GM21367 (cell line): ENCODE measurements at regions not wholly inside any gene's neighbourhood (a gene's known extent, or its start where the extent isn't known, plus 50 kb on each side); places are given as distances from the start of the nearest gene placed in this dataset.
"Not testable (repeated sequence)": the region's sequence is repeated elsewhere in the genome, so short reads cannot be mapped to it uniquely, and the experiment has no call there.

Experiments used
- ATAC-seq: cut with Tn5 transposase; IDR thresholded peaks from one replicate; pipeline ENCODE4 v1.9.1; 2021; ENCODE audit not compliant: unreplicated experiment

DNA sequence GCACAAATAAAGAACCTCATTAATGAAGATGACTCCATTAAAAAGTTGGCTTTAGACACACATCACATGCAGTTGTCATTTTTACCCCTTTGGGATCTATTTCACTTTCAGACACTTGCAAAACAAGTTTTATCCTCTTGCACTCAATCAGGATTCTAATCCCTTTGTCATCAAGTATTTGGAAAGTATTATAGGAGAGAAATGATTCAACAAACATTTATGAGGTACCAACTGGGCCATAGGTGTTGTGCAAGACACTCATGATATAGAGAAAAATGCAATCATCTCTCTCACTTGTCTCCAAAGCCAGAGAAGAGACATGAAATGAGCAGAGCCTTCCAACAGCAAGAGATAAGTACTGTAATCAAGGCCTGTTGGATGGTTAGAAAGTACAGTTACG lies 327.7 kb downstream of the RMST start:
- no peak for ATAC-seq

DNA sequence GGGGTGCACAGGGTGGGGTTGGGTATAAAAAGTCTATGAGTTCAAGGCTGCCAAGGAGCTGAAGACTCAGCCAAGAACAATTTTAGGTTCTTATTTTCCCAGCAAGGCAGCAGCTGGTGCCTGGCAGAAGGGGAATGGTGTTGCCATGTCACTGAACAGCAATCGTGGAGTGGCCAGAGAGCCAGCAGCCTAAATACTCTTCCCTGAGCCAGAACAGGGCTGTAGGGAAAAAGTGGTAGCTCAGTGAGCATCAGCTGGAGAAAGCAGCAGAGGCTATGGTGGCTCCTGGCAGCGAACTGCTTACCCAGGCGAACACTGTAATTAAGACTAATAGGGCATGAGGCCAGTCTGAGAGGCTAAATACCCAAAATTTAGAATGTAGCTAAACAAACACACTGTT lies 334.9 kb downstream of the RMST start:
- no peak for ATAC-seq

DNA sequence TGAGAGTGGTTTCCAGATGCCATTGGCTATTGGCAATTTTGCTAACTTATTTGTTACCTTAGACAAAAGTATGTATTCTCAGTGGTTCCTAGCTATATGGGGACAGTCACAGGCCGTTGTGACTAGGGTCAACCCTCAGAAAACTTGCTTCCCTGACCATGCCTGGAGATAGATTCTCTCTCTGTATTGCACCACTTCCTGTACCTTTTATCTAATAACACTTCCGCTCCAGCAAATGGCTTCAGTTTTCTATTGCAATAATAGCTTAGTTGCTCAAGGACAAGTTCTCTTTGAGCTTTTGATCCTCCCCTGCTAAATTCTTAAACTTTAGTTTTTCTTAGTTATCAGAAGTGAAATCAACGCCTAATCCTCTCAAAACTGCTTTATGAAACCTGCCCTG lies 338.0 kb downstream of the RMST start:
- no peak for ATAC-seq

DNA sequence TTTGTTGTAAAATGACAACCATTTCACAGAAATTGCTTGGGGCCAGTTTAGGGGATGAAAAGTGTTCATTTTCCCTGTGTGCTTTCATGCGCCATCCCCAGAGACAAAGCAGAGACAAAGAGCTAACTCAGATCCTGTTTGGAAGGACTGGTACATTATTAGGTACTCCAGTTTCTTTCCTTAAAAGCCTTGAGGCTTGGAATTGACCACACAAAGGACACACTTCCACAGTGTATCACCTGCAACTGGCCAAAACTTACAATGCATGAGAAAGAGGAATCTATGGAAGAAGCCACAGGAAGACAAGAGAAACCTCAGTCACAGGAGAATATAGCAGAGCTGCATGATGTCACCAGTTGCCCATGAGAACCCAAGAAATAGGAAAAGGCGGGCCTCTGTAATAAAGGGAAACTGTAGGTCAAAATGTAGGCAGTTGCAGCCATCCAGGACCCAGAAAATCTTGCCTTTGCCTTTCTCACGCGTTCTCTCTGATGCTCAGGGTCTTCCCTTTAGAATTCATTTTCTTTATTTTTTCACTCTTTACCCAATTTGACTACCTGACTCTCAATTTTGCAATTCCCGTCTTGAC lies 339.0 kb downstream of the RMST start:
- ATAC-seq: no peak

DNA sequence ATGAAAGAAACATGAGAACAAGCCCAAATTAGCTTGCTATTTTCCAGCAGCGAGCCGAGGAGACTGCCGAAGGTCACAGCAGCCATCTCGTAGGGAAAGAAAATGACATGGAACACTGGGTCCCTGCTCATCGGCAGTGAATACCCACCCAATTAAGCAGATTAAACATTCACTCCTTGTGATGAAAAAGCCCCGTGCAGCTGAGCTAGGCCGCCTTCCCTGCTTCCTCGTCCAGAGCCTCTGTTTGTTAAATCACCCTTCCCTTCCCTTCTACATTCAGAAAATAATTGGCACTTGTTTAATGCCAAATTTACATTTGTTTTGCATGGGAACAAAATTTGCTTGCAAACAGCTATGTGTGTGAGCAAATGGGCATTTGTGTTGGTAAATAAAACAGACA lies 342.5 kb downstream of the RMST start:
- ATAC-seq: no peak

DNA sequence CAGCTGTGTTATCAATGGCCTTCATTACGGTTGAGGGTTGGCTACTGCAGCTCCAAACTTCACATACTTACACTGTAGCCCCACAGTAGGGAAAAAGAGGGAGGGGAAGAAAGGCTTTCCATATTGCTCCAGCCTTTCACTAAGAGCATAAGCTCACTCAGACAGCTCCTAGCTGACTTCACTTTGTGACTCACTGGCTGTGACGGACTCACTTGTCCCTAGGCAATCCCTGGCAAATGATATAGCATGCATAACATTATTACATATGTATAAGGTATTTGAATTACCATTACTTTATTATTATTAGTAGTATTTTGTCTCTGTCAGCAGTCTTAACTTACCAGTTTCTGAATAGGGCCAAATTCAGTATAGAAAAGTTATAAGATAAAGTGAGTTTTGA lies 350.7 kb downstream of the RMST start:
- no peak for ATAC-seq

DNA sequence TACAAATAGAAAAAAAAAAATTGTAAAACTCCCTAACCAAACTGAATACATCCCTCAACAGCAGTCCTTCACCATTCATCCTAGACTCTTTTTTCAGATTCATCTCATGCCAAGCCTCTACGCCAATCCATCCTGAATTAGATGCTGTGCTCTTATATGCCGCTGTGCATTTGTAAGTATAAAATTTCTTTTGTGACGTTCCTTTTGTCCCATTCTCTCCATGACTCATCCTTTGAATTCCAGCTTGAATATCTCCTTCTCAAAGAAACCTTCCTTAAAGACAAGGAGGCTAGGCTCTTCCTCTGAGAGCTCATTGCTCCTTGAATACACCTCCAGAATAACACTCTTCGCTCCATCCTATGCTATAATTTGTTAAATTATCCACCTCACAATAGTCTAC lies 359.2 kb downstream of the RMST start:
- no peak for ATAC-seq

DNA sequence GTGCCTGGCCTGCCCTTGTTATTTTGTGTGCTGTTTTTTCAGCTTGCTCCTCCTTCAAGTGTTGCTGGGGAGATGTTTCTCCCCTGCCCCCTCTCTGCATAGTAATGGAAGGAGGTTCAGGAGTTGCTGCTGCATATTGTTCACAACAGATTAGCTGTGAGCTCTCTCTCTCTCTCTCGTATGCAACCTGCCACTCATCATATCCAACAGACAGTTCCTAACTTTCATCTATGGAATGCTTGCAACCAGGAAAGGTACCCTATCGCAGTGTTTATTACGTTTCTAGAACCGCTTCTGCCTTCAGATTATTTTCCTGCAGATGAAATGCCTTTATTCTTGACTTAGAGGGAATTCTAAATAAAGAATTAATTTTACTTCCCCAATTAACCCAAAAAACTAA lies 372.9 kb downstream of the RMST start:
- ATAC-seq: no peak

DNA sequence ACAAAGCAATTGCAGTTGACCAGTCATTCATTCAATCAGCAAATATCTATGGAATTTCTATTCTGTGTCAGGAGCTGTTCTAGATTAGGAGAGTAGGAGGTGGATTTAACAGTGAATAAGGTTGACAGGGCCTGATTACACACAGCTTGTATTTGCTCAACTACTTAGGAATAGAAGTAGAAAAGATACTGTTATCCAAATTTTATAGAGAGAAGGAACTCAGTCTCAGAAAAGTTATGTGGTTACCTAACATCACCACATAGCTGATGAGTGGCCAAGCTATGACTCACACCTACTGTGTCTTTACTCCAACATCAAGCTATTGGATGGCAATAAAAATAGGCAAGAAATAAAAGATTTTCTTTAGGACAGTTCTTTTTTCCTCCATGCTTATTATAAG lies 374.8 kb downstream of the RMST start:
- no peak for ATAC-seq

DNA sequence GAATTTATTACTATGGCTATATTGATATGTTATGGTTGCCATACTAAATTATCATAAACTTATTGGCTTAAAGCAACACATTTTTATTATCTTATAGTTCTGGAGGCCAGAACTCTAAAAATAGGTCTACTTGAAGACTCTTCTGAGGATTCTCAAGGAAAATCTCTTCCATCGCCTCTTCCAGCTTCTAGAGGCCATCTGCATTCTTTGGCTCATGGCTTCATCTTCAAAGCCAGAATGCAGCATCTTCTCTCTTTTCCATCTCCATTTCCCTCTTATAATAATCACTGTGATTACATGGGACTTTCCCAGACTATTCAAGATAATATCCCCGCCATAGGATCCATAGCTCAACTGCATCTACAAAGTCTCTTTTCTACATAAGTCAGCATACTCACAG lies 385.4 kb downstream of the RMST start:
- no peak for ATAC-seq

DNA sequence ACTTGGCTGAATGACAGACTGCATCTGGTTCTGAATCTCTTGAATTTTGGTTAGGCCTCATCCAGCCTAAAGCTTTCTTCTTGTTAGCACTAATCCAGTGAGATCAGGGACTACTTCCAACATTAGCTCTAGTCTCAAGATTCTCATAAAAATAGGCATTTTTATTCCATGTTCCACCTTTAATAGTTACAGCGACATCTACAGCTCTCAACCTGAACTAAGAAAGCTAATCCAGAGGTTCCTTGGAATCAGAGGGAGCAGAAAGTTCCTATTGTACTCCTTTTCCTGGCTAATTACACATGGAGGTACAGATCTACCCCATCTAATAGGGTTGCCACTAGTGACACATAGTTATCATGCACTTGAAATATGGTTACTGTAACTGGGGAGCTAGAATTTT lies 391.9 kb downstream of the RMST start:
- ATAC-seq: no peak

DNA sequence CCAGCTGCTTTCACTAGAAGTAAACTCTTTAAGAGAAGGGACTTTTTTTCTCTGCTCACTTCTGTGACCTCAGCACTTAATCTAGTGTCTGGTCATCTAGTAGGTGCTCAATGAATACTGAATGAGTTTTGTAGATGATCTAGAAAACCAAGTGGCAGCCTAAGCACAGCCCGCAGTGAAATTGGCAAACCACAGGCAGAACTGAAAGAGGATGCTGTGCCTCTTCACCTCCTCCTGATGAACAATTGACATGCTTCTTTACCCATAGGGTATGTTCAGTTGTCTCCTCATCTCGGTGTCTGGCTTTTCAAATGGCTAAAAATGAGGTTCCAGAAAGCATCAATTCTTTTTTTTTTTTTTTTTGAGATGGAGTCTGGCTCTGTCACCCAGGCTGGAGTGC lies 399.5 kb downstream of the RMST start:
- ATAC-seq: no peak

DNA sequence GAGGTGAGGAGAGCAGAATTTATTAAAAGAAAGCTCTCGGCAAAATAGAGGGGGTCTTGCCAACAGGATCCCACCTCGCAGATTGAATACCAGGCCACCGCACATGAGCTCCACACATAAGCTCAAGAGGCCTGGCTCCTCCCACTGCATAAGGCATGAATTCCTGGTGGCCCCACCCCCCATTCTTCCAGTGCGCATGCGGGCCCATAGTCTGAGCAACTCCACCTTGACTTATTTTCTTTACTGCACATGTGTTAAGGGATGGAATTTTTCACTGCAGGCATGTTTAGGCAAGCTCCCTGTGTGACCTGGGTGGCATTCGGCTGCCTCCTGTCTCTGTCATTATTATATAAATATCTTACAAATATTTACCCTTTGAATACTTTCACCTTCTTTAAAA lies 412.5 kb downstream of the RMST start:
- no peak for ATAC-seq

DNA sequence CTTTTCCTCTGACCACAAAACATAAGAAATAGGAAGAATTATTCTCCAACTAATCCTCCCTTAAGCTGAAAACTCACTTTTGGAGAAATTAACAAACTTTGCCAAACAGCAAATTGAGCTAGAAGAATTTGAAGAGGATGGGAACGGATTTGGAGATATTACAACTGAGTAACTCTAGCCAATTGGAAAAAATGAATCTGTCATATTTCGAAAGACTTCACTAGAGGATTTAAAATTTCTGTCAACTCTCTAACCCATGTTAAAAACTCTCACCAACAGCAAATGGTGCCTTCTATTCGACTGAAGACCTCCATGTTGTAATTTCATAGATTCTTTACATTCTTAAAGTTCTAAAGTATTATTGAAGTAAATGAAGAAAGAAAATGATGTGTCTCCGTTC lies 414.2 kb downstream of the RMST start:
- no peak for ATAC-seq

DNA sequence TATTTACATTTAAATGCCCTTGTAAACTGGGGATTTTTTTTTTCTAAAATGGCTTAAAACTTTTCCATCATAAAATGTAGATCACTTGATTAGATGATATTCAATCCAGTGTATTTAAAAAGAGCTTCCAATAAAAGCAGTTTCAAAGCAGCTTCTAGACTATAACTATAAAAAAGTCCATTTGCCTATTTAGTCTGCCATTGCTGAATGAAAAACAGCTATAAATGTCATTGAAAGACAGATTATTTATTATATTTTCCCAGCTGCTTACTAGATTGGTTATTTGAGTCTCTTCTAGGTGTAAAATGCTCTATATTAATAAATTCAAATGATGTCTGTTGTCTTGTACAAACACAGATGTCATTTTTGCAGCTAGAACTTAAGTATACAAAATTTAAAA lies 414.8 kb downstream of the RMST start:
- no peak for ATAC-seq

DNA sequence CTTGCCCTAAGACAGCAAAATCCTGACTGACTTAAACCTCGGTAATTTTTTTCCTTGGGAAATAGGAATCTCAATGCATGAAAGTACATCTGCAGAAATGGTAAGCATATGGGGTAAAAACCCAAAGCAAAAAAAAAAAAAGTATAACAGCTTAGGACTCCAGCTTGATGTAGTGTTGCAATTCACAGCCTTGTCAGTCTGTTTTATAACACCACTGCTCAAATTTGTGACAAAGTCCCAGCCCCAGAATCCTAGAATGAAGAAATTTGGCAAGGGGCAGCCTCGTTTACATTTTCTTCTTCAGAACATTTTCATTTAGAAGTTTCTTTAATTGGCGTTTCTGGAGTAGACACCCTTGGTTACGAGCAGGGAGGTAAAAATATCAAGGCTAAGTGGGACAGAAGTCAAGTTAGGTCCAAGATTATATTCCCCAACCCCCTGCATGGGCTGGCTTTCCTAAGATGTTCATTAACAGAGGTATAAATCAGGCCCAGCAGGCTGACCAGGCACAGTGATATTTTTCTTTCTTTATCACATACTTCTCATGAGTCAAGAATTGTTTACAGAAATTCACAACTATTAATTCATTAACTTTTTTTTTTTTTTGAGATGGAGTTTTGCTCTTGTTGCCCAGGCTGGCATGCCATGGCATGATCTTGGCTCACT lies 424.0 kb downstream of the RMST start:
- ATAC-seq: no peak

DNA sequence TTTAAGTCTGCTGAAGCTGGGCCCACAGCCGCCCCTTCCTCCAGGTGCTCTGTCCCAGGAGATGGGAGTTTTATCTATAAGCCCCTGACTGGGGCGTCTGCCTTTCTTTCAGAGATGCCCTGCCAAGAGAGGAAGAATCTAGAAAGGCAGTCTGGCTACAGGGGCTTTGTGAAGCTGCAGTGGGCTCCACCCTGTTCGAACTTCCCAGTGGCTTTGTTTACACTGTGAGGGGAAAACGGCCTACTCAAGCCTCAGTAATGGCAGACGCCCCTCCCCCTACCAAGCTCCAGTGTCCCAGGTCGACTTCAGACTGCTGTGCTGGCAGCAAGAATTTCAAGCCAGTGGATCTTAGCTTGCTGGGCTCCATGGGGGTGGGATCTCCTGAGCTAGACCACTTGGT lies 435.3 kb downstream of the RMST start:
- ATAC-seq: not testable (repeated sequence)

DNA sequence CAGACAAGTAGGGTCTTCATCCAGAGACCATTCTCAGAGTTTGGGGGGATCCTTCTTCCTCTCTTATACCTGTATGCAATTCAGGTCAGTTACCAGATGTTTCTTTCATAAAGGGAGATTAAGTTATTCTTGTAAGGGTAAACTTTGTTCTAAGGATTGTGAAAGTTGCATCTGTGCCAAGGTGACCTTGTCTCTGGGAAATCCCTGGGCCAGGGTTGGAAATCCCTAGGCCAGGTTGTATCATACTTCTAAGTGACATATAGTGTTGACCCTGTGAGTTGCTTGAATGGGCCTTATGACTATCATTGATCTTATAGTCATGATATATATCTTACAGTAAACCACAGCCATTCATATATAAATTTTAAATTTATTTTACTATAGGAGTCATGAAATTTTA lies 436.9 kb downstream of the RMST start:
- ATAC-seq: no peak

DNA sequence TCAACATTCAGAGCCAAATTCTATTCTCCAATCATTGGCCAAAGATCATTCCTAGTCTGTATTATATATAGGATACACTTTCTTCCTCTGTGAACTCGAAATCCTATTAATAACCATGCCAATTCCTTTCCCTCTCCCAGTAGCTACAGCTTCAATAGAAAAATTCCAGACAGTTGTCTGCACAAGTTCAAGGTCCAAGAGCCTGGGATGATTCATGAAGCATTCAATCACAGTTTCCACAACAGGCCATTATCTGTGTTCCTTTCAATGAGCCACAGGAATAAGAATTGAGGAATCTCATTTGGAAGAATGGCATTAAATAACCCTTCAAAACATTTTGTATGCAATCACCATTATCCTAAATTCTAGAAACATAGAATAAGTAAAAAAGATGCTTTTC lies 437.4 kb downstream of the RMST start:
- no peak for ATAC-seq

DNA sequence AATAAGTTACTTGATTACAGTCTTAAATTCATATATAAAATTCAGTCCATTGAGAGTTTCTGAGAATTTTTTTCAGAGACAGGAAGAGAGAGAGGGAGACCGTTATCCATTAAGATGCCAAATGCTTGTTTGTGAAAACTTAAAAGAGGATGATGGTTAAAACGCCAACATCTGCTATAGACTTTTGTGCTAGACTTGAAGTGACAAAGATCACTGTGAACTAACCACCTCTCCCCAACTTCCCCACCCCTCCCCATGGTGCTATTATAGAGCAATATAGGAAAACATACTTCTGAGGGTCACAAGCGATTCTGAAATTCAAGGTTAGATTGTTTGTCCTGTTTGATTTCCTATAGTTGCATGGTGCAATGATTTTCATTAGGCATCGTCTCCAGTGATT lies 440.8 kb downstream of the RMST start:
- ATAC-seq: no peak

DNA sequence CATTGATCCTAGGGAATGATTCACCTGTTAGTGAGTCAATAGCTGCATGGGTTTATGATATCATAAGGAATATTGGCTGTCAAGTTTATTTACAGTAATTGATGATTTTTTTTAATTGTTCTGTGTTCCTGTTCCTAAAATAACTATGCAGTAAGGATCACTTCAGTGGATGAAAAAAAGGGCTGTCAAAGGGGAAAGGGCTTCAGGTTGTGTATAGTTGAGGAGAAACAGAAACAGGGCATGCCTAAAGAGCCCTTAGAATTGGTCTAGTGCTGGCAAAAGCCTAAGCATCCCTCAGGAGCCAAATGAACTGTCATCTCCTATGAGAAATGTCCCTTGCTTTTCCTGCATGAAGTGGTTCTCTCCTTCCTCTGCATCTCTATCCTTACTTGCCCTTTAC lies 444.9 kb downstream of the RMST start:
- ATAC-seq: no peak

DNA sequence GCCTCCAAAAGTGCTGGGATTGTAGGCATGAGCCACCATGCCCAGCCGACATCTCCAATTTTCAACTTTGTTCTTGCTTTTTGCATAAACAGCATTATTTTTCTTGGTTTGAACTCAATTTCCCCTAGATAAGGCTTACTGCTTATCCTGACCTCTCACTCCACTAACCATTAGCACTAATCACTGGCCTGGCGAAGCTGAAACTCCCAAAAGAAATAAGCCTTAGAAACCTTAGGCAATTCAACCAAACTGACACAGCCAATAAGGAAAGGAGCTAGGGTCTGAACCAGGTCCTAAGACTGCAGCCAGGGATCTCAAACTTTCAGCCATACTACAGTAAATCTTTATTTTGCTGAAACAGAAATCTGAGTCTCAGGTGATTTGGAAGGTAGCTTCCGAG lies 448.0 kb downstream of the RMST start:
- no peak for ATAC-seq

DNA sequence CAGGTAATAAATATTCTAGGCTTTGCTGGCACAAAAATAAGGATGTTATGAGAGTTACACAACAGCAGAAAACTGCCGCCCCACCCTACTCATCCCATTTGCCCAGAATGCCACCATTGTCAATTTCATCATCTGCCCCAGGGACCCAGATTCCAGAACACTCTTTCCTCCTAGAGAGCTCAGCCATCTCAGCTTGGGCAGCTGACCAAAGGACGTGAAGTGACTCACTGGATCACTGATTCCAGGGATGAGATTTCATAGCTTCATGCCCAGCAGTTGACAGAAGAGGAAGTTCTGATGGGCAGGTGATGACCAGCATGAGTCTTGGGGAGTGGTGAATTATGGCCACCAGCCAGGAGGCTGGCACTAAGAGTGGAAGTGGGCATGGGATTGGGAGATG lies 450.3 kb downstream of the RMST start:
- no peak for ATAC-seq
